CD4-positive, CD25-positive, alpha-beta regulatory T cell (primary cell): ENCODE measurements at regions not wholly inside any gene's neighbourhood (a gene's known extent, or its start where the extent isn't known, plus 50 kb on each side); places are given as distances from the start of the nearest gene placed in this dataset.

ENCODE experiments used
- ATAC-seq, 2 donors: fragments of 150-1000 bp; cut with Tn5 transposase; one replicate each; pipeline ENCODE4 v1.10.0; 2021; ENCODE audit warnings: low read depth in 2 of 2, moderate number of reproducible peaks in 2 of 2, moderate library complexity in 1 of 2
- DNase-seq, 3 donors: peaks; one replicate each; pipeline versions ENCODE4 v3.0.0 to v3.0.0-alpha.2; 2012 to 2022; ENCODE audit warnings: mixed read lengths in 1 of 3
- H3K27ac ChIP-seq: one replicate; pipeline ENCODE4 v1.7.0; 2013; ENCODE audit warnings: mild to moderate bottlenecking, low read length; ENCODE audit not compliant: insufficient read depth, poor library complexity, severe bottlenecking
- H3K27me3 ChIP-seq: one replicate; pipeline ENCODE4 v1.7.0; 2013; ENCODE audit warnings: low read length; ENCODE audit not compliant: control insufficient read depth, insufficient read depth
- H3K36me3 ChIP-seq: one replicate; pipeline ENCODE4 v1.7.0; 2013; ENCODE audit warnings: mild to moderate bottlenecking, low read length, moderate library complexity; ENCODE audit not compliant: control insufficient read depth, insufficient read depth
- H3K4me1 ChIP-seq: 2 replicates; pipeline ENCODE4 v1.7.0; 2013; ENCODE audit warnings: mild to moderate bottlenecking, low read length; ENCODE audit not compliant: insufficient read depth, control insufficient read depth, poor library complexity, severe bottlenecking
- H3K4me3 ChIP-seq: one replicate; pipeline ENCODE4 v1.7.0; 2013; ENCODE audit warnings: low read depth, mild to moderate bottlenecking, low read length, moderate library complexity
- H3K9me3 ChIP-seq, 2 experiments: 1 replicate in 1 of 2; 2 replicates in 1 of 2; pipeline ENCODE4 v1.7.0; 2013; ENCODE audit warnings: low read length in 2 of 2, mild to moderate bottlenecking in 1 of 2, moderate library complexity in 1 of 2; ENCODE audit not compliant: control insufficient read depth in 2 of 2
- H3K27ac Mint-ChIP-seq, 3 donors: one replicate each; pipeline ENCODE4 v1.8.0; 2020 to 2022; ENCODE audit warnings: mild to moderate bottlenecking in 3 of 3, mixed read lengths in 3 of 3, moderate library complexity in 2 of 3
- H3K27me3 Mint-ChIP-seq: one replicate; pipeline ENCODE4 v1.8.0; 2022; ENCODE audit warnings: mild to moderate bottlenecking, mixed read lengths
- H3K36me3 Mint-ChIP-seq: one replicate; pipeline ENCODE4 v1.8.0; 2020; ENCODE audit warnings: mixed read lengths
- H3K4me1 Mint-ChIP-seq, 4 donors: one replicate each; pipeline ENCODE4 v1.8.0; 2020 to 2022; ENCODE audit warnings: mixed read lengths in 4 of 4, mild to moderate bottlenecking in 1 of 4
- H3K4me3 Mint-ChIP-seq, 4 donors: one replicate each; pipeline ENCODE4 v1.8.0; 2020 to 2022; ENCODE audit warnings: mild to moderate bottlenecking in 4 of 4, mixed read lengths in 4 of 4, moderate library complexity in 3 of 4
- H3K9me3 Mint-ChIP-seq, 7 donors: one replicate each; pipeline ENCODE4 v1.8.0; 2020 to 2022; ENCODE audit warnings: mixed read lengths in 7 of 7, mild to moderate bottlenecking in 3 of 7, moderate library complexity in 2 of 7

DNA sequence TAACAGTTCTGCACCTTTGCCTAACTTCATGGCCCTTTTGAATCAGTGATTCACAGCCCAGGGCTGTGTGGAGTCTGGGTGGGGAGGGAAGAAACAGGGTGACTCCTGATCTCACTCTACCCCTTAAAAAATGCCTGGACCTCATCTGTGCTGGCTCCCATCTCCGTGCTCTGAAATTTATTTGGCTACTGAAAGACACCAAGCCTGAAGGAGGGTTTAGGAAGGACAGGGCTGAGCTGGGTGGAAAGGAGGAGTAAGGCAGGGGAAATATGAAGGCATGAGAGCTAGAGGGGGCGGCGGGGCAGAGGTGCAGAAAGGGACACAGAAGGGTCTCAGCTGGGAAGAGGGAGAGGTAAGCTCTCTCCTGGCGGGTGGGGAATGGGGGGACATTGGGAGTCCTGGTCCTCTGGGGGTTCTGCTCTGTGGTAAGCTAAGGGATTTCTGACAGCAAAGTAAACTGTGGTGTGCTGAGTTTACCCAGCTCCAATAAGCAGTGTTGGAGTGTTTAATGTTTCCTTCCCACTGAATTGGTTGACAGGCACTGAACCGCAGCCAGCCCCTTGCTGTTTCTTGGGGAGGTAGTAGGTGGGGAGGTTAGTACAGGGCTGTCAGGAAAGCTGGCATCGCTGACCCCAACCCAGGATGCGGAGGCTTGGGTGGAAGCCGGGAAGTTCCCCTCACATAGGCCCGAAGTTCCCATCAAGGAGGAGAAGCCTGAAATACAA, 71.1 kb downstream of the RPUSD4 start:
- H3K4me3 ChIP-seq: no peak overlapping the region
- DNase-seq (no peak), ATAC-seq (no peak)
- Mint-ChIP-seq H3K4me3 (no peak overlapping the region), H3K27ac (no peak overlapping the region), H3K36me3 (no peaks in the 10 kb centered on the region), H3K4me1 (no peaks in the 10 kb centered on the region), H3K27me3 (peaks cover 28% of the 10 kb centered on the region), H3K9me3 (peaks cover 0 to 2% (median 0%) of the 10 kb centered on the region in 7 donors)
- H3K9me3 ChIP-seq: no peaks in the 10 kb centered on the region
- H3K4me1 ChIP-seq: no peaks in the 10 kb centered on the region
- H3K27me3 ChIP-seq: no peaks in the 10 kb centered on the region
- H3K27ac ChIP-seq: no peak overlapping the region
- no peaks in the 10 kb centered on the region for H3K36me3 ChIP-seq

DNA sequence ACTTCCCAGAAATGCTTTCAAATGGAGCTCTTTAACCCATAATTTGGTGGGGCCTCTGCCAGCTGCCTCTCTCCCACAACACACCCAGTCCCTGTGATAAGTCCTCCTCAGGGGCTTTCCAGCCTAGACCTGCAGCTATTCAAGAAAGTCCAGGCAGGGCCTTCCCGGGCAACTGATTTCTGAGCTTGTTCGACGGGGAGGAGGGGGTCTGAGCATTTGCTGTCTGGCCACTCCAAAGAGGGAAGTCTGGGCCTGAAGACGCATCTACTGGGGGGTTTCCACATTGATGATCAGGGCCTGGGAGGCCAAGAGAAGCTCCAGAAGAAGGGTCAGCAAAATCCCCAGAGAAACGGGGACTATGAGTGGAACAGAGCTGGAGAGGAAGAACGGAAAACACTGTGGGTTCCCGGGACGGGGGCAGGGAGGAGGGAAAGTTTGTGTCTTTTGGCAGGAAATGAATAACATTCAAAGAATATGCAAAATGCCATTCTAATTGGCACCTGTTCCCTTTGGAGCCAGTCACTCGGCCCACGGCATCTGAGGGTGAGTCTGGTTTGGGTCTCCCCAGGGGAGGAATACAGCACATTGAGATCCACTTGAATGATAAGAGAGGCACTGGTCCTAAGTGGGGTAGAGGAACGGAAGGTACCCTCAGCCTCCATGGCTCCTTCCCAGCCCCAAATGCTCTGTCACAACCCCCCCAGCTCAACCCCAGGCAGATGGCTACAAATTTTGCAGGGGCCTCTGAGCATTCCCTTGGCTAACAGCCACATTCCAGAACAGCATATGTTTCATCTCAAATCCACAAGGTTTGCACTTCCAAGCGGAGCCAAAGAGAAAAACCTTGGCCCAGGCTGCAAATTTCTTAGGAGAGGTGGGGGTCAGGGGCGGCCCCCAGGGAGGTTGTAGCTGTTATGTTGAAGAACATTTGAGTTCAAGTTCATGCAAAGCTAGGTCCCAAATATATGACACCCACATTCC, 72.0 kb downstream of the RPUSD4 start:
- no peak overlapping the region for H3K27ac Mint-ChIP-seq
- no peaks in the 10 kb centered on the region for H3K4me1 Mint-ChIP-seq
- no peaks in the 10 kb centered on the region for H3K36me3 Mint-ChIP-seq
- Histone ChIP-seq H3K4me3 (no peak overlapping the region), H3K9me3 (no peaks in the 10 kb centered on the region), H3K4me1 (no peaks in the 10 kb centered on the region), H3K27me3 (no peaks in the 10 kb centered on the region), H3K36me3 (no peaks in the 10 kb centered on the region), H3K27ac (no peak overlapping the region)
- H3K4me3 Mint-ChIP-seq: no peak overlapping the region
- H3K9me3 Mint-ChIP-seq: peaks cover 0 to 2% (median 0%) of the 10 kb centered on the region in 7 donors
- ATAC-seq: no peak
- peaks cover 27% of the 10 kb centered on the region for H3K27me3 Mint-ChIP-seq
- no peak for DNase-seq

DNA sequence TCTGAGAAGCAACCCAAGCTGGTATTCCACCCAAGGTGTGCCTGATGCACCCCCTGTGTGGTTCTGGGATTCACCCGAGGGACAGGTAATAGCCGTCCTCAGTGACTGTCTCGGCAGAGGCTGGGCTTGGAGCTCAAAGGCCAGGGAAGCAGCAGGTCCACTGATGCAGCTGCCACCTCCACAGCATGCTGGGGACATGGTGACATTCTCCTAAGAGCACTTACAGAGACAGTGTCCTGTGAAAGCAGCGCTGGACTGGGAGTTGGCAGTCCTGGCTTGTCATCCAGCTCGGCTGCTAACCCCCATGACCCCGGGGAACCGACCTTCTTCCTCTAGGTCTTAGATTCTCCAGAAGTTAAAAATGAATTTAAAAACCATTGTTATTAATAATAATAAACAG, 72.8 kb downstream of the RPUSD4 start:
- H3K4me1 Mint-ChIP-seq: no peaks in the 10 kb centered on the region
- Histone ChIP-seq H3K9me3 (no peaks in the 10 kb centered on the region), H3K27me3 (no peaks in the 10 kb centered on the region), H3K4me3 (no peak overlapping the region), H3K27ac (no peak overlapping the region), H3K36me3 (no peaks in the 10 kb centered on the region), H3K4me1 (no peaks in the 10 kb centered on the region)
- H3K4me3 Mint-ChIP-seq: no peak overlapping the region
- H3K27me3 Mint-ChIP-seq: peaks cover 29% of the 10 kb centered on the region
- H3K36me3 Mint-ChIP-seq: no peaks in the 10 kb centered on the region
- H3K27ac Mint-ChIP-seq: no peak overlapping the region
- no peak for DNase-seq
- peaks cover 0 to 2% (median 0%) of the 10 kb centered on the region in 7 donors for H3K9me3 Mint-ChIP-seq
- no peak for ATAC-seq

DNA sequence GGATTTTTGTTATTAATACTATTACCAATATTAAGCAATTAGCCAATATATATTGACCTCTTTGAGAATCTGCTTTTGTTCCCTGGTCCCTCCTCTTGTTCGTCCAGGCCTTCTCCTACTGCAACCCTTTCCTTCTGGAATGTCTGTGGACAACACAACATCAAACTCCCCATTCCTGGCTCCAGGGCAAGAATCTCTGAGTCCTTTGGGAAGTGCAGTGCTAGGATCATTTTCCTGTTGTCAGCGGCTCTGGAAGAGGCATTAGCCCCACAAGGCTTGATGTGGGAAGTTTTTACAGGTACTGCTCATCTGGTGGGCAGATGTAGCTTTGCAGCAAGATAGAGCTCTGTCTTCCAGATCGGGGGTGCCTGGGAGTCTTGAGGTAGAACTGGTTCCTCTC, 74.3 kb downstream of the RPUSD4 start:
- ATAC-seq: no peak
- H3K27me3 Mint-ChIP-seq: peaks cover 32% of the 10 kb centered on the region
- no peaks in the 10 kb centered on the region for H3K4me1 ChIP-seq
- no peak overlapping the region for H3K4me3 Mint-ChIP-seq
- H3K9me3 Mint-ChIP-seq: no peaks in the 10 kb centered on the region
- DNase-seq: no peak
- no peaks in the 10 kb centered on the region for H3K36me3 ChIP-seq
- H3K27ac Mint-ChIP-seq: no peak overlapping the region
- no peaks in the 10 kb centered on the region for H3K27me3 ChIP-seq
- no peak overlapping the region for H3K4me3 ChIP-seq
- H3K4me1 Mint-ChIP-seq: no peaks in the 10 kb centered on the region
- no peak overlapping the region for H3K27ac ChIP-seq
- no peaks in the 10 kb centered on the region for H3K9me3 ChIP-seq
- H3K36me3 Mint-ChIP-seq: no peaks in the 10 kb centered on the region

DNA sequence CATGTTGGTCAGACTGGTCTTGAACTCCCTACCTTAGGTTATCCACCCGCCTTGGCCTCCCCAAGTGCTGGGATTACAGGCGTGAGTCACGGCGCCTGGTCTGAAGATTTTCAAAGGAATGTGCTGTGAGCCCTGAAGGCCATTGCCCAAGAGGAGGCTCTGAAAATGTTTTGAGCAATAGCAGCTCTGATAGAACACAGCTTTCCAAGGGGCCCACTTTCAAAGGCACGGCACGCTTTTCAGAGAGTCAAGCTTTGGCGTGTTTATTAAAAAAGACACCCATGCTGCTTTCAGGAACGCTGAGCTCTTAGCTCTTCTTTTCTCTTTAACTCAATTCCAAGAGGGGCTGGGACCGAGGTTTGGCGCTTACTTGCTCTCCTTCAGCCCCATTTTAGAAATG, 73.8 kb upstream of the CDON start:
- no peak overlapping the region for H3K27ac ChIP-seq
- H3K27ac Mint-ChIP-seq: no peak overlapping the region
- H3K27me3 ChIP-seq: no peaks in the 10 kb centered on the region
- DNase-seq (no peak), ATAC-seq (no peak)
- no peaks in the 10 kb centered on the region for H3K4me1 ChIP-seq
- H3K4me3 ChIP-seq: no peak overlapping the region
- no peaks in the 10 kb centered on the region for H3K9me3 ChIP-seq
- H3K4me3 Mint-ChIP-seq: no peak overlapping the region
- H3K27me3 Mint-ChIP-seq: peaks cover 32% of the 10 kb centered on the region
- no peaks in the 10 kb centered on the region for H3K9me3 Mint-ChIP-seq
- H3K36me3 ChIP-seq: no peaks in the 10 kb centered on the region
- no peaks in the 10 kb centered on the region for H3K4me1 Mint-ChIP-seq
- H3K36me3 Mint-ChIP-seq: no peaks in the 10 kb centered on the region

DNA sequence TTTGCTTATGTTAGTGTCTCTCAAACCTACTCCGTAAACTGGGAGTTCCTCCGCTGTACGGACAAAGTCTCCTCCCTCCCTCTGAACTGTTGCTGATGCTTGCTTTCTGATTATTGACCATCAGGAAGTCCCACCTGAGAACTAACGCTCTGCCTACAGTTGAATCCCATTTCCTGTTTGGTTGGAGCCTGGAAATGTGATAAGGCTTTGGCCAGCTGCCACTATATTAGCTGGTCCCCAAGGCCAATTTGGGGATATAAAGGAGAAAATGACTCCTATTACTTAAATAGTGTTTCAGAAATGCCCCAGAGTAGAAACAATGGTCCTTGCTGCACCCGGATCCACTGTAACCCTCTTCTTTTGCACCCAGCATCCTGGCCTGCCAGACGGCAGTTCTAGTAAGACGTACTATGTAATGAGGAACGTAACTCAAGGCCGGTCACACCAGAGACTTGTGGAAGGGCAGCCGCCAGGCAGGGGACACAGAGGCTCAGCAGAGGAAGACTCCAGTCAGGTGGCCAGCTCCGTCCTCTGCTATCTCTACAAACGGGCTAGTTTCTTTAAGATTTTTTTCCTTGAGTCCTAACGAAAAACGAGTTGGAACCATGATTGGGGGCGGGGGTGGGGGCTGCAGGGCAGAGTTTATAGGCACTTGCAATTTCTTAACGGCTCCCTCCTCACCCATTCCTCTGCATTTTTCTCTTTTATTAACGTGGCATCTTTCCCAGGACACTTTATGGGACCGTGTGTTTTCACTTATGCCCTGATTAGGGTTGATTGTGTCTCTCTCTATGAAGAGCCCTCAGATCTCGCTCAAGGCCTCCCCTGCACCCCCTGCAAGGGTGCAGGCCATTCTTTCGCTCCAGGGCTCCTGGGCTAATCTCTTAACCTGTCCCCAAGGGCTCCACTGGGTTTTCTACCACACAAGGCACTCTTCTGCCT, 72.8 kb upstream of the CDON start:
- no peaks in the 10 kb centered on the region for H3K9me3 Mint-ChIP-seq
- Histone ChIP-seq H3K36me3 (no peaks in the 10 kb centered on the region), H3K27me3 (no peaks in the 10 kb centered on the region), H3K9me3 (no peaks in the 10 kb centered on the region), H3K4me3 (no peak overlapping the region), H3K4me1 (no peaks in the 10 kb centered on the region), H3K27ac (no peak overlapping the region)
- ATAC-seq (no peak), DNase-seq (no peak)
- H3K4me3 Mint-ChIP-seq: no peak overlapping the region
- H3K27ac Mint-ChIP-seq: no peak overlapping the region
- no peaks in the 10 kb centered on the region for H3K4me1 Mint-ChIP-seq
- H3K27me3 Mint-ChIP-seq: peaks cover 26% of the 10 kb centered on the region
- H3K36me3 Mint-ChIP-seq: no peaks in the 10 kb centered on the region

DNA sequence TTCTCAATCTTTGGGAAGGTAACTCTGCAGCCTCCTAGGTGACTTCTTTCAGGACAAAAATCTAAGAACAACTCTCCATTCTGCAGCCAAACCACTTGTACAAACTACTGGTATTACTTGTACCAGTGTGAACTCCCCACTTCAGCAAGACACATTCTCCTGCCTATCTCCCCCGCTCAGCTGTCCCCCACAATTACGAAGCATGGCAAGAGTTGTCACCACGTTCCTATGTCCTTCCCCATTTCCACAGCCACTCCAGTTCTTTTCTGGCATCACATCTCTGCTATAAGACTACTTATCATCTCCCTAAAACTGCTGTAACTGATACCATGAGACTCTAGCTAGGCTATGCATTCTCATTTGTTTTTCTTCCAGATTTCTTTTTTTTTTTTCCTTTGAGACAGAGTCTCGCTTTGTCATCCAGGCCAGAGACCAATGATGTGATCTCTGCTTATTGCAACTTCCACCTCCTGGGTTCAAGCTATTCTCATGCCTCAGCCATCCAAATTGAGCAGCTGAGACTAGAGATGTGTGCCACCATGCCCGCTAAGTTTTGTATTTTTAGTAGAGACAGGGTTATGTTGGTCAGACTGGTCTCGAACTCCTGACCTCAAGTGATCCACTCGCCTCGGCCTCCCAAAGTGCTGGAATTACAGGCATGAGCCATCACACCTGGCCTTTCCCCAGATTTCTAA, 71.9 kb upstream of the CDON start:
- Histone ChIP-seq H3K27ac (no peak overlapping the region), H3K4me1 (no peaks in the 10 kb centered on the region), H3K4me3 (no peak overlapping the region), H3K36me3 (no peaks in the 10 kb centered on the region), H3K27me3 (no peaks in the 10 kb centered on the region), H3K9me3 (no peaks in the 10 kb centered on the region)
- DNase-seq (no peak), ATAC-seq (no peak)
- no peaks in the 10 kb centered on the region for H3K4me1 Mint-ChIP-seq
- no peaks in the 10 kb centered on the region for H3K36me3 Mint-ChIP-seq
- no peak overlapping the region for H3K4me3 Mint-ChIP-seq
- H3K9me3 Mint-ChIP-seq: no peaks in the 10 kb centered on the region
- peaks cover 28% of the 10 kb centered on the region for H3K27me3 Mint-ChIP-seq
- no peak overlapping the region for H3K27ac Mint-ChIP-seq
